ENCODE measurements at regions not wholly inside any gene's neighbourhood (a gene's known extent, or its start where the extent isn't known, plus 50 kb on each side); places are given as distances from the start of the nearest gene placed in this dataset.

- DNase-seq (ENCODE audit: low spot score): no peak
- no peaks in the 10 kb centered on the region for H3K36me3 Mint-ChIP-seq (ENCODE audit: low read depth)
- H3K4me3 Mint-ChIP-seq (ENCODE audit: low read depth): no peak overlapping the region
- H3K27ac Mint-ChIP-seq: no peak overlapping the region
- intact Hi-C loops (cut with micrococcal nuclease): no loop called here
- no peaks in the 10 kb centered on the region for H3K9me3 Mint-ChIP-seq
- H3K4me1 Mint-ChIP-seq (ENCODE audit: low read depth): no peaks in the 10 kb centered on the region
- H3K27me3 Mint-ChIP-seq (ENCODE audit: low read depth): no peaks in the 10 kb centered on the region
Observed at GRCh38 chr5:60226128-60226527, 332.6 kb upstream of the PDE4D start.

- Mint-ChIP-seq H3K4me3 (ENCODE audit: low read depth) (no peak overlapping the region), H3K4me1 (ENCODE audit: low read depth) (no peaks in the 10 kb centered on the region), H3K27ac (no peak overlapping the region), H3K36me3 (ENCODE audit: low read depth) (no peaks in the 10 kb centered on the region), H3K9me3 (no peaks in the 10 kb centered on the region), H3K27me3 (ENCODE audit: low read depth) (no peaks in the 10 kb centered on the region)
- DNase-seq (ENCODE audit: low spot score): no peak
- intact Hi-C loops (cut with micrococcal nuclease): no loop called here
Observed at GRCh38 chr5:60223342-60223741, 329.8 kb upstream of the PDE4D start.

- H3K27ac Mint-ChIP-seq: no peak overlapping the region
- intact Hi-C loops (cut with micrococcal nuclease): no loop called here
- no peaks in the 10 kb centered on the region for H3K36me3 Mint-ChIP-seq (ENCODE audit: low read depth)
- H3K9me3 Mint-ChIP-seq: no peaks in the 10 kb centered on the region
- H3K4me3 Mint-ChIP-seq (ENCODE audit: low read depth): no peak overlapping the region
- no peaks in the 10 kb centered on the region for H3K4me1 Mint-ChIP-seq (ENCODE audit: low read depth)
- no peaks in the 10 kb centered on the region for H3K27me3 Mint-ChIP-seq (ENCODE audit: low read depth)
- DNase-seq (ENCODE audit: low spot score): no peak
Observed at GRCh38 chr5:60219921-60220320, 326.4 kb upstream of the PDE4D start.

DNA sequence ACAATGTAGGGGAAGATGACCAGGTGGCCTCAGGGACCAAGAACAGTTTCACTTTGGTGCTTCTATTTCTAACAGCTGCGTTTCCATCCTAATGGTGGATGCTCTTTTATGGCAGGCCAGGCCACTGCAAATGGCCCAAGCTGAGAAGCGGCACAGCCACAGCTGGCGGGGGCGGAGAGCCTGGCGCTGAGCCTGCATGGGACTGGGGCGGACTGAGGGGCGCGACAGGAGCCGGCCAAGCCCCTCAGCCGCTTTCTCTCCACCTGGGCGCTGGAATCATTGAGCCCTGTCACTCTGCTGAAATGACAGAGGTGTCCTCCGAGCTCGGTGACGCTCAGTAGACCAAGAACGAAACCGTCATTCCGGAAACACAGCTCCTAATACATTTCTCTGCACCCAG lies 317.3 kb upstream of the PDE4D start:
- no peak overlapping the region for H3K4me3 Mint-ChIP-seq (ENCODE audit: low read depth)
- intact Hi-C loops (cut with micrococcal nuclease): no loop called here
- no peaks in the 10 kb centered on the region for H3K9me3 Mint-ChIP-seq
- H3K36me3 Mint-ChIP-seq (ENCODE audit: low read depth): no peaks in the 10 kb centered on the region
- no peak for DNase-seq (ENCODE audit: low spot score)
- H3K4me1 Mint-ChIP-seq (ENCODE audit: low read depth): no peaks in the 10 kb centered on the region
- H3K27me3 Mint-ChIP-seq (ENCODE audit: low read depth): no peaks in the 10 kb centered on the region
- H3K27ac Mint-ChIP-seq: no peak overlapping the region

- Mint-ChIP-seq H3K27me3 (ENCODE audit: low read depth) (no peaks in the 10 kb centered on the region), H3K9me3 (no peaks in the 10 kb centered on the region), H3K36me3 (ENCODE audit: low read depth) (no peaks in the 10 kb centered on the region), H3K4me3 (ENCODE audit: low read depth) (no peak overlapping the region), H3K27ac (no peak overlapping the region), H3K4me1 (ENCODE audit: low read depth) (no peaks in the 10 kb centered on the region)
- no peak for DNase-seq (ENCODE audit: low spot score)
- intact Hi-C loops (cut with micrococcal nuclease): no loop called here
Observed at GRCh38 chr5:60209146-60209840, 315.8 kb upstream of the PDE4D start.

DNA sequence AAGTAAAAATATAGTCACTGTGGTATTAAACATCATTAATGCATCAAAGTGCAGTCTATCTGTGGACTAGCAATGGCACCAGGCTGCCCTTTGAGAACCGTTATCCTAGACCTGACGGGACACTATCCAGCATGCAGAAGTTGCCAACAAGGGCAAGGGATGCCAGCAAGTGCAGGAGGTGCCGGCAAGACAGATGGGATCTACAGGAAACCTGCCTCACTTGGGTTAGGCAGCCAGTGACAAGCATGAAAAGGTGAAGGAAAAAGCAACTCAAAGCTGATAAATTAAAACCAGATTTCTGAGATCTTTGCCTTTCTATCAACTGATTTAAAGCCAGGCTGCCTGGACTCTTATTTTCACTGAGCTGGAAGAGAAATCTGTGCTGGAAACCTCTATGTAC lies 315.2 kb upstream of the PDE4D start:
- Mint-ChIP-seq H3K4me1 (ENCODE audit: low read depth) (no peaks in the 10 kb centered on the region), H3K36me3 (ENCODE audit: low read depth) (no peaks in the 10 kb centered on the region)
- intact Hi-C loops (cut with micrococcal nuclease): no loop called here

GRCh38 chr5:60207040-60207439 lies 313.5 kb upstream of the PDE4D start:
- Mint-ChIP-seq H3K4me3 (ENCODE audit: low read depth) (no peak overlapping the region), H3K27ac (no peak overlapping the region), H3K27me3 (ENCODE audit: low read depth) (no peaks in the 10 kb centered on the region), H3K36me3 (ENCODE audit: low read depth) (no peaks in the 10 kb centered on the region), H3K9me3 (no peaks in the 10 kb centered on the region), H3K4me1 (ENCODE audit: low read depth) (no peaks in the 10 kb centered on the region)
- no peak for DNase-seq (ENCODE audit: low spot score)
- intact Hi-C loops (cut with micrococcal nuclease): no loop called here

More for the DNA sequence above, 315.2 kb upstream of the PDE4D start:
- Mint-ChIP-seq H3K4me3 (ENCODE audit: low read depth) (no peak overlapping the region), H3K27me3 (ENCODE audit: low read depth) (no peaks in the 10 kb centered on the region), H3K9me3 (no peaks in the 10 kb centered on the region), H3K27ac (no peak overlapping the region)
- no peak for DNase-seq (ENCODE audit: low spot score)

GRCh38 chr5:60206234-60206633 lies 312.7 kb upstream of the PDE4D start:
- Mint-ChIP-seq H3K4me3 (ENCODE audit: low read depth) (no peak overlapping the region), H3K27ac (no peak overlapping the region), H3K36me3 (ENCODE audit: low read depth) (no peaks in the 10 kb centered on the region), H3K9me3 (no peaks in the 10 kb centered on the region), H3K4me1 (ENCODE audit: low read depth) (no peaks in the 10 kb centered on the region), H3K27me3 (ENCODE audit: low read depth) (no peaks in the 10 kb centered on the region)
- intact Hi-C loops (cut with micrococcal nuclease): no loop called here
- DNase-seq (ENCODE audit: low spot score): no peak

DNA sequence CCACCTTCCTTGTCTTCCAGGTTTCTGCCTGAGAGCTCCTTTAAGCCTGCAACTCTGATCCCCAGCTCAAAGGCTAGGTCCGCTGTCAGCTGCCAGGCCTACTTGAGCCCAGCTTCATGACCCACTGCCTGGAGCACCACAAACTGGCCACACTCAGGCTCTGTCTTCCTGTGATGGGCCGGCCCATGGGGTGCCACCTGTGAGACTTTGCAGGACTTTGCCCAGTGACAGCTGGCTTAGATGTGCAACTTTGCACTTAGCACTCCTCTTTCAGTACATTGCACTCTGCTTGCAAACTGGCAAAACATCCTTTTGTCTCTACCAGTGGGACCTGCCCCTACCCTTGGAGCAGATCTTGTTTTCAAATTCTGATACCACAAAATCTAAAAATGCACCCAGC lies 311.5 kb upstream of the PDE4D start:
- DNase-seq (ENCODE audit: low spot score): no peak
- Mint-ChIP-seq H3K27ac (no peak overlapping the region), H3K9me3 (no peaks in the 10 kb centered on the region), H3K36me3 (ENCODE audit: low read depth) (no peaks in the 10 kb centered on the region), H3K4me3 (ENCODE audit: low read depth) (no peak overlapping the region), H3K27me3 (ENCODE audit: low read depth) (no peaks in the 10 kb centered on the region), H3K4me1 (ENCODE audit: low read depth) (no peaks in the 10 kb centered on the region)
- intact Hi-C loops (cut with micrococcal nuclease): no loop called here

DNA sequence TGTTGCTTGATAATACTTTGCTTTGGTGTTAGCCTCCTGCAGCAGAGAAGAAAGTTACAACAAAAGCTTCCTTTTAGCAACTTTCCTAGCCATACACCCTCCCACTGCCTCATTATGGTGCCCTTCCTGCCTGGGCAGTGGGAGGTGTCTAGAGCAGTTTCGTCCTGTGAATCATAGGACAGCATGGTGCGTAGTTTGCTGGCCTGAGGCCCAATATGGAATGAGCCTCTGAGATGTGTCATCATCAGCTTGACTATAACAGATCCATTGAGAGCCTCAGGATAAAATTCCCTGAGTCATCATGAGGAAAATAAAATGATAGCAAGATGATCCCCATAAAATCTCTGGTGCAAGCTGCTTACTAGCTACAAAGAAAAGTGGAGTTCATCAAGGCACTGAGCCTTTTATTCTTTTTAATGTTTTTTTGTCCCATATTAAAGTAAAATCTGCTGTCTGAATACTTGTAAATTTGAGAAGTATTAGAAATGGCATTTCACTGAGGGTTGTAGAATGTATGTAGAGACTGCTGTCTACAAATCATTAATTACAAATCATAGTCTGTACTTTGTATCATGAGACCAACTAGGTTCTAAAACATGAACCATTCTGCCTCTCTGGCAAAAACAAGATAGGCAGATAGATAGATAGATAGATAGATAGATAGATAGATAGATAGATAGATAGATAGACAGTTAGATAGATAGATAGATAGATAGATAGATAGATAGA lies 303.0 kb upstream of the PDE4D start:
- Mint-ChIP-seq H3K9me3 (peaks cover 9% of the 10 kb centered on the region), H3K4me3 (ENCODE audit: low read depth) (no peak overlapping the region), H3K4me1 (ENCODE audit: low read depth) (no peaks in the 10 kb centered on the region), H3K27me3 (ENCODE audit: low read depth) (no peaks in the 10 kb centered on the region), H3K27ac (no peak overlapping the region), H3K36me3 (ENCODE audit: low read depth) (no peaks in the 10 kb centered on the region)
- no peak for DNase-seq (ENCODE audit: low spot score)
- intact Hi-C loops (cut with micrococcal nuclease): no loop called here

- no peak overlapping the region for H3K27ac Mint-ChIP-seq
- intact Hi-C loops (cut with micrococcal nuclease): no loop called here
- no peaks in the 10 kb centered on the region for H3K27me3 Mint-ChIP-seq (ENCODE audit: low read depth)
- no peaks in the 10 kb centered on the region for H3K36me3 Mint-ChIP-seq (ENCODE audit: low read depth)
- DNase-seq (ENCODE audit: low spot score): no peak
- H3K9me3 Mint-ChIP-seq: peaks cover 9% of the 10 kb centered on the region
- no peaks in the 10 kb centered on the region for H3K4me1 Mint-ChIP-seq (ENCODE audit: low read depth)
- H3K4me3 Mint-ChIP-seq (ENCODE audit: low read depth): no peak overlapping the region
Observed at GRCh38 chr5:60195551-60195950, 302.0 kb upstream of the PDE4D start.

- Mint-ChIP-seq H3K27me3 (ENCODE audit: low read depth) (no peaks in the 10 kb centered on the region), H3K4me1 (ENCODE audit: low read depth) (no peaks in the 10 kb centered on the region), H3K27ac (no peak overlapping the region), H3K36me3 (ENCODE audit: low read depth) (no peaks in the 10 kb centered on the region), H3K4me3 (ENCODE audit: low read depth) (no peak overlapping the region), H3K9me3 (peaks cover 9% of the 10 kb centered on the region)
- intact Hi-C loops (cut with micrococcal nuclease): no loop called here
- DNase-seq (ENCODE audit: low spot score): no peak
Observed at GRCh38 chr5:60195083-60195482, 301.6 kb upstream of the PDE4D start.

GRCh38 chr5:60185231-60186099 lies 291.9 kb upstream of the PDE4D start:
- no peak overlapping the region for H3K4me3 Mint-ChIP-seq (ENCODE audit: low read depth)
- DNase-seq (ENCODE audit: low spot score): no peak
- H3K4me1 Mint-ChIP-seq (ENCODE audit: low read depth): no peaks in the 10 kb centered on the region
- H3K9me3 Mint-ChIP-seq: no peaks in the 10 kb centered on the region
- intact Hi-C loops (cut with micrococcal nuclease): no loop called here
- H3K27ac Mint-ChIP-seq: no peak overlapping the region
- H3K27me3 Mint-ChIP-seq (ENCODE audit: low read depth): no peaks in the 10 kb centered on the region
- no peaks in the 10 kb centered on the region for H3K36me3 Mint-ChIP-seq (ENCODE audit: low read depth)

Measured in activated T-helper 2 cell treated with anti-CD3 and anti-CD28 coated beads, Interferon-gamma antibody, Interleukin-2, Interleukin-4, amounts not matched to agents 10 μg/mL and 5 μg/mL and 100 μg/mL, durations not matched to agents 14 hours and 24 hours and 36 hours (primary cell).